A549 (cell line): ENCODE measurements at regions not wholly inside any gene's neighbourhood (a gene's known extent, or its start where the extent isn't known, plus 50 kb on each side); places are given as distances from the start of the nearest gene placed in this dataset.

Experiments
- CEBPB ChIP-seq, 2 experiments: fragments of >200 bp in 1 of 2; sonication (Bioruptor Twin) in 1 of 2; formaldehyde crosslinking in 1 of 2; IDR thresholded peaks; 2 replicates each; pipeline ENCODE4 v1.6.1; 2012 to 2016
- ESRRA ChIP-seq: fragments of 150-350 bp; IDR thresholded peaks from 2 replicates; pipeline ENCODE4 v1.6.1; 2014; ENCODE audit warnings: mild to moderate bottlenecking, low read length, borderline replicate concordance

GRCh38 chr20:39243962-39244361 lies 281.8 kb downstream of the DHX35 start:
- TF ChIP-seq ESRRA (no peak), CEBPB (IDR thresholded peaks at IDR 0.05) (no peak)
